GM12878 (cell line): ENCODE measurements at regions not wholly inside any gene's neighbourhood (a gene's known extent, or its start where the extent isn't known, plus 50 kb on each side); places are given as distances from the start of the nearest gene placed in this dataset.

Experiments used
- ATAC-seq: fragments of 200-7000 bp; cut with Tn5 transposase; 3 replicates; pipeline ENCODE4 v1.9.1; 2020; ENCODE audit warnings: mild to moderate bottlenecking, moderate library complexity
- BruUV-seq: library from RNA; stranded (reverse); fragments of 400-500 nt; replicated peaks from 2 replicates; lab custom pipeline; 2021; lab: Mats Ljungman, UMichigan
- CTCF ChIA-PET: fragments of 300-600 bp; sonication (Branson Sonifier 250); formaldehyde crosslinking; extraction: SDS; loops from one replicate; lab custom pipeline; 2021; ENCODE audit warnings: inconsistent platforms; lab: Yijun Ruan, JAX
- POLR2A ChIA-PET: fragments of 350-600 bp; formaldehyde crosslinking; extraction: SDS; loops from one replicate; lab custom pipeline; 2021; ENCODE audit warnings: inconsistent platforms; lab: Charles Lee
- RAD21 ChIA-PET: fragments of 300-600 bp; sonication (Branson Sonifier 250); formaldehyde crosslinking; loops from one replicate; lab custom pipeline; 2023; ENCODE audit warnings: antibody characterized with exemption; ENCODE audit not compliant: unreplicated experiment; lab: Charles Lee
- SMC1A ChIA-PET: fragments of 300-600 bp; sonication (Branson Sonifier 250); formaldehyde crosslinking; loops from one replicate; lab custom pipeline; 2023; ENCODE audit not compliant: unreplicated experiment, uncharacterized antibody; lab: Charles Lee
- DNase-seq: peaks from one replicate; pipeline ENCODE4 v3.0.0-alpha.2; 2011; ENCODE audit warnings: low read depth, low spot score
- FAIRE-seq: peaks from 3 replicates; lab custom pipeline; 2011; peaks lifted over from hg19 to GRCh38; lab: Jason Lieb, UNC
- H2AFZ ChIP-seq: 2 replicates; pipeline ENCODE4 v1.6.0; 2011; ENCODE audit warnings: low read depth, low read length, control low read depth; ENCODE audit not compliant: control insufficient read depth
- H3K27ac ChIP-seq: 2 replicates; pipeline ENCODE4 v1.5.1; 2011; ENCODE audit warnings: control low read depth; ENCODE audit not compliant: control insufficient read depth, insufficient read depth
- H3K27me3 ChIP-seq, 2 experiments: replicated peaks in 1 of 2; 2 replicates each; pipeline versions ENCODE4 v1.6.0 to v1.6.1; 2011; ENCODE audit warnings: low read length in 1 of 2; ENCODE audit not compliant: control insufficient read depth in 2 of 2, insufficient read depth in 2 of 2
- H3K36me3 ChIP-seq, 2 experiments: 2 replicates each; pipeline ENCODE4 v1.5.1; 2011; ENCODE audit warnings: low read length in 1 of 2; ENCODE audit not compliant: control insufficient read depth in 2 of 2, insufficient read depth in 2 of 2
- H3K4me1 ChIP-seq: 2 replicates; pipeline ENCODE4 v1.6.1; 2011; ENCODE audit warnings: mild to moderate bottlenecking, low read length, moderate library complexity, mixed read lengths; ENCODE audit not compliant: control insufficient read depth, insufficient read depth
- H3K4me2 ChIP-seq: 2 replicates; pipeline ENCODE4 v1.6.0; 2011; ENCODE audit warnings: control low read depth; ENCODE audit not compliant: control insufficient read depth, insufficient read depth
- H3K4me3 ChIP-seq: fragments of 200-600 bp; sonication (generic); 2 replicates; pipeline ENCODE4 v1.5.1; 2016
- H3K79me2 ChIP-seq: 2 replicates; pipeline ENCODE4 v1.6.0; 2011; ENCODE audit warnings: low read length; ENCODE audit not compliant: control insufficient read depth, insufficient read depth
- H3K9ac ChIP-seq: 2 replicates; pipeline ENCODE4 v1.8.0; 2011; ENCODE audit warnings: low read length, control low read depth, mixed read lengths; ENCODE audit not compliant: control insufficient read depth, insufficient read depth
- H3K9me3 ChIP-seq: replicated peaks from 3 replicates; pipeline ENCODE4 v1.5.1; 2011; ENCODE audit warnings: mild to moderate bottlenecking, low read length; ENCODE audit not compliant: control insufficient read depth, insufficient read depth
- H4K20me1 ChIP-seq: 2 replicates; pipeline ENCODE4 v1.6.0; 2011; ENCODE audit not compliant: control insufficient read depth, insufficient read depth
- DPF2 ChIP-seq: fragments of 450-650 bp; IDR thresholded peaks from 2 replicates; pipeline ENCODE4 v1.6.1; 2017; ENCODE audit warnings: mild to moderate bottlenecking
- IRF5 ChIP-seq: fragments of 450-650 bp; IDR thresholded peaks from 2 replicates; pipeline ENCODE4 v1.6.1; 2017; ENCODE audit warnings: borderline replicate concordance
- RCOR1 ChIP-seq: conservative IDR thresholded peaks from 2 replicates; pipeline ENCODE4 v1.6.1; 2012; ENCODE audit warnings: low read depth, low read length, improper control_type of control experiment
- SKIL ChIP-seq: fragments of 450-650 bp; IDR thresholded peaks from 2 replicates; pipeline ENCODE4 v1.6.1; 2017; ENCODE audit warnings: mild to moderate bottlenecking, low read depth, inconsistent platforms; ENCODE audit not compliant: poor library complexity, severe bottlenecking
- ZNF207 ChIP-seq: fragments of 450-650 bp; IDR thresholded peaks from 2 replicates; pipeline ENCODE4 v1.6.1; 2014; ENCODE audit warnings: antibody characterized with exemption, mild to moderate bottlenecking, borderline replicate concordance
- ZNF217 ChIP-seq: fragments of 450-650 bp; IDR thresholded peaks from 2 replicates; pipeline ENCODE4 v1.6.1; 2017; ENCODE audit warnings: antibody characterized with exemption, mild to moderate bottlenecking
- ZNF592 ChIP-seq: fragments of 450-650 bp; IDR thresholded peaks from 2 replicates; pipeline ENCODE4 v1.6.1; 2017; ENCODE audit warnings: mild to moderate bottlenecking, moderate library complexity
- ZSCAN29 ChIP-seq: fragments of 450-650 bp; IDR thresholded peaks from 2 replicates; pipeline ENCODE4 v1.6.1; 2017; ENCODE audit warnings: mild to moderate bottlenecking, moderate library complexity
- WGBS: methylation state at CpG from one replicate; pipeline ENCODE4 v1.1.6; 2016; ENCODE audit warnings: low lambda C conversion rate; ENCODE audit not compliant: insufficient replicate concordance, insufficient coverage; ENCODE audit errors: missing lambda C conversion rate; 5-methylcytosine and 5-hydroxymethylcytosine counted together
- in situ Hi-C: fragments of 300-500 bp; cut with MboI; formaldehyde crosslinking; loops from 9 replicates; pipeline ENCODE4 v1.14.3; 2018; ENCODE audit warnings: mixed read lengths
- intact Hi-C: fragments of 100-400 bp; cut with micrococcal nuclease; formaldehyde crosslinking; loops from one replicate; pipeline ENCODE4 v1.14.2; 2022; ENCODE audit not compliant: unreplicated experiment

GRCh38 chr3:117367861-117368260 is 658.3 kb downstream of the TUSC7 start (continued):
- TF ChIP-seq ZNF592 (no peak), ZSCAN29 (no peak), SKIL (no peak), ZNF217 (no peak), IRF5 (no peak)

GRCh38 chr3:117380631-117381030 is 671.1 kb downstream of the TUSC7 start:
- no peak overlapping the region for H2AFZ ChIP-seq
- H4K20me1 ChIP-seq: no peaks in the 10 kb centered on the region
- no peak for DNase-seq
- no peak for FAIRE-seq
- ChIA-PET RAD21 (no interaction called here), POLR2A (no interaction called here), CTCF (interaction anchor here (1.3 kb wide), 1 partner anchor 12 kb away, joined by 3 read pairs; no protein-coding TSS in a partner anchor), SMC1A (no interaction called here)
- H3K79me2 ChIP-seq: no peaks in the 10 kb centered on the region
- no peak for TF ChIP-seq RCOR1
- TF ChIP-seq ZNF207: no peak
- no peak for TF ChIP-seq DPF2
- in situ Hi-C loops: no loop called here
- ATAC-seq: no peak
- H3K9me3 ChIP-seq: no peaks in the 10 kb centered on the region
- no peaks in the 10 kb centered on the region for H3K4me1 ChIP-seq
- H3K27ac ChIP-seq: no peak overlapping the region
- no peak overlapping the region for H3K9ac ChIP-seq
- H3K4me3 ChIP-seq: no peak overlapping the region
- intact Hi-C loops: no loop called here
- BruUV-seq: no TSS peak
- no peak overlapping the region for H3K4me2 ChIP-seq
- WGBS: 44% methylated on average over 2 of the region's 2 CpGs
- H3K27me3 ChIP-seq: no peaks in the 10 kb centered on the region
- no peaks in the 10 kb centered on the region for H3K36me3 ChIP-seq
